ENCODE measurements at regions not wholly inside any gene's neighbourhood (a gene's known extent, or its start where the extent isn't known, plus 50 kb on each side); places are given as distances from the start of the nearest gene placed in this dataset.

DNA sequence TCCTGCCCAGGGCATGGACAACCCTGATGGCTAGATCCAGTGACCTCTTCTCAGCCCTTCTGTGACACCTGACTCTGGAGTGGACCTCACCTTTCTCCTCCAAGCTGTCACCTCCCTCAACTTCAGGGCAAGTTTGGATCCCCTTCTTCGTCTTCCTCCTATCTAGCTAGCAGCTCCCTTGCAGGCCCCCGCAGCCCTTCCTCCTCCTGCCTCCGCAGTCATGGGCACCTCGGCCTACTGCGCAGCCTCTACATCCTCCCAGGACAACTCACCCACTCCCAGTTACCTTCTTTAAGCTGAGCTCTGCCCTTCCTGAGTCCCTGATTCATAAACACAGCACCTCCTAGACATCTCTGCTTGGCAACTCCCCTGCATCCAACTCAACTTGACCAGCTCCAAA lies 61.3 kb upstream of the ID3 start:
- Mint-ChIP-seq H3K27me3 (no peaks in the 10 kb centered on the region), H3K9me3 (peaks cover 3% of the 10 kb centered on the region), H3K4me3 (peak overlapping the region; percentile 38), H3K27ac (peak overlapping the region; percentile 68), H3K36me3 (ENCODE audit: low read depth) (peaks cover 2% of the 10 kb centered on the region), H3K4me1 (ENCODE audit: low read depth) (peaks cover 81% of the 10 kb centered on the region)
- no peak for DNase-seq

GRCh38 chr1:23619299-23620188 lies 60.2 kb upstream of the ID3 start:
- Mint-ChIP-seq H3K27ac (peak overlapping the region; percentile 69), H3K36me3 (ENCODE audit: low read depth) (peaks cover 1% of the 10 kb centered on the region), H3K4me1 (ENCODE audit: low read depth) (peaks cover 87% of the 10 kb centered on the region), H3K9me3 (peaks cover 2% of the 10 kb centered on the region), H3K27me3 (no peaks in the 10 kb centered on the region), H3K4me3 (peak overlapping the region; percentile 65)
- DNase-seq, result peak; percentile 84

DNA sequence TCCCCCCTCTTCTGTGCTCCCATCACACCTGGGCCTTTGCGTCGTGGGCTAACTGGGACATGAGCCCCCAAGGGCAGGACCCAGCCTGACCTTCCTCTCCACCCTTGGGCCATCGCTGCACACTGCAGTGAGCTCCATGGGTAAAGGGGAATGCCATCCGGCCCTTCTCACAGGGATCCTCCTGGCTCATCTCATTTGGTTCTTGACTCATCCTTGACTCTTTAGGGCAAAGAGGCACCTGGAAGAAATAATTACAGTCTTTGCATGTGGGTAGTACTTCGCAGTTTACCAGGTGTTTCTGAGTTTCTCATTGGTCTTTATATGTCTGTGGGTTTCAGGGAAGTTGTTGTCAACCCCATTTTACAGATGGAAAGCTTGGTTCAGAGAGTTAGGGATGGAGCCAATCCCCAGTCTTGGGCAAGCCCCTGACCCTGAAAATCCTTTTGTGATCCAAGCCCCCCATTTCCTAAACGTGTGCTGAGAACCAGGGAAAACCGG lies 59.3 kb upstream of the ID3 start:
- Mint-ChIP-seq H3K4me1 (ENCODE audit: low read depth) (peaks cover 87% of the 10 kb centered on the region), H3K27me3 (no peaks in the 10 kb centered on the region), H3K9me3 (no peaks in the 10 kb centered on the region), H3K27ac (peak overlapping the region; percentile 44), H3K4me3 (peak overlapping the region; percentile 65), H3K36me3 (ENCODE audit: low read depth) (no peaks in the 10 kb centered on the region)
- no peak for DNase-seq

GRCh38 chr1:23617084-23617521 lies 57.8 kb upstream of the ID3 start:
- no peak for DNase-seq
- Mint-ChIP-seq H3K4me3 (no peak overlapping the region), H3K27ac (peak overlapping the region; percentile 67), H3K9me3 (no peaks in the 10 kb centered on the region), H3K4me1 (ENCODE audit: low read depth) (peaks cover 91% of the 10 kb centered on the region), H3K27me3 (no peaks in the 10 kb centered on the region), H3K36me3 (ENCODE audit: low read depth) (no peaks in the 10 kb centered on the region)

GRCh38 chr1:23616292-23616824 lies 57.1 kb upstream of the ID3 start:
- no peaks in the 10 kb centered on the region for H3K9me3 Mint-ChIP-seq
- no peak for DNase-seq
- H3K27me3 Mint-ChIP-seq, result no peaks in the 10 kb centered on the region
- H3K4me1 Mint-ChIP-seq (ENCODE audit: low read depth), result peaks cover 92% of the 10 kb centered on the region
- no peak overlapping the region for H3K4me3 Mint-ChIP-seq
- H3K36me3 Mint-ChIP-seq (ENCODE audit: low read depth), result no peaks in the 10 kb centered on the region
- no peak overlapping the region for H3K27ac Mint-ChIP-seq

DNA sequence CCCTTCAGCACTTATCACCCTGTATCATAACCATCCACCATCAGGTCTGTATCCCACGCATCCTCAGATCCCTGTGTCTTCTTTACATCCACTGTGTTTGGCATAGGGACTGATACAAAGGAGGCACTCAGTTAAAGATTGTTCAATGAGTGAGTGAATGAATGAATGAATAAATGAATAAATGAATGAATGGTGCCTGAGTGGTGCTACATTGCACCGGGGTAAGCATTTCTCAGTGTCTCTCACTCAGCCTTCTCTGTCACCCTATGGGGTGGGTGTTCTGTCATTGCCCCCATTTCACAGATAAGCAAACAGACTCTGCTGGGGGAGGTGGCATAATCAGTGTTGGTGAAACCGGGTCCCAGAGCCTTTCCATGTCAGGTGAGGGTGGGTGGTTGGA lies 56.6 kb upstream of the ID3 start:
- Mint-ChIP-seq H3K27me3 (no peaks in the 10 kb centered on the region), H3K9me3 (no peaks in the 10 kb centered on the region), H3K4me3 (no peak overlapping the region), H3K36me3 (ENCODE audit: low read depth) (no peaks in the 10 kb centered on the region), H3K4me1 (ENCODE audit: low read depth) (peaks cover 88% of the 10 kb centered on the region), H3K27ac (no peak overlapping the region)
- DNase-seq, result no peak

DNA sequence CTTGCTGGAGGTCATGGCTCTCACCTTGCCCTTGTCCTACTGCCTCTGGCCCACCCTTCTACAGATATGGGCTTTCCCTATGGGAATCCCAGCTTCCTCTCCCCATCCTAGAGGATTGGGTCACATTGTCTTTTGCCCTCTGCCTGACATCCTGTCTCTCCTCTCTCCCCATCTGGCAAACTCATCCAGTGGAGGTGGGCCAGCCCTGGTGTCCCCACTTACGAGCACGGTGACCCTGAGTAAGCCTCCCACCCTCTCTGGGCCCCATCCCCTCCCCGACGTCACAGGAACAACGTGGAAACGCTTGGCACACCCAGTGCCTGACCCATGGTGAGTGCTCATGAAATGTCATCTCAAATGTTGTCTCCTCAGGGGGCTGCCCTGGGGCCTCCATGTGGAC lies 56.1 kb upstream of the ID3 start:
- Mint-ChIP-seq H3K9me3 (no peaks in the 10 kb centered on the region), H3K4me3 (no peak overlapping the region), H3K27ac (no peak overlapping the region), H3K36me3 (ENCODE audit: low read depth) (no peaks in the 10 kb centered on the region), H3K4me1 (ENCODE audit: low read depth) (peaks cover 88% of the 10 kb centered on the region), H3K27me3 (no peaks in the 10 kb centered on the region)
- DNase-seq, result no peak

- Mint-ChIP-seq H3K27ac (peak overlapping the region; percentile 22), H3K9me3 (no peaks in the 10 kb centered on the region), H3K4me3 (no peak overlapping the region), H3K27me3 (no peaks in the 10 kb centered on the region), H3K4me1 (ENCODE audit: low read depth) (peaks cover 79% of the 10 kb centered on the region), H3K36me3 (ENCODE audit: low read depth) (no peaks in the 10 kb centered on the region)
- DNase-seq, result no peak
Observed at GRCh38 chr1:23614032-23614660, 54.8 kb upstream of the ID3 start.

- no peaks in the 10 kb centered on the region for H3K27me3 Mint-ChIP-seq
- no peaks in the 10 kb centered on the region for H3K9me3 Mint-ChIP-seq
- peaks cover 76% of the 10 kb centered on the region for H3K4me1 Mint-ChIP-seq (ENCODE audit: low read depth)
- H3K36me3 Mint-ChIP-seq (ENCODE audit: low read depth), result no peaks in the 10 kb centered on the region
- H3K27ac Mint-ChIP-seq, result peak overlapping the region; percentile 87
- peak; percentile 65 for DNase-seq
- H3K4me3 Mint-ChIP-seq, result no peak overlapping the region
Observed at GRCh38 chr1:23613191-23614031, 54.1 kb upstream of the ID3 start.

DNA sequence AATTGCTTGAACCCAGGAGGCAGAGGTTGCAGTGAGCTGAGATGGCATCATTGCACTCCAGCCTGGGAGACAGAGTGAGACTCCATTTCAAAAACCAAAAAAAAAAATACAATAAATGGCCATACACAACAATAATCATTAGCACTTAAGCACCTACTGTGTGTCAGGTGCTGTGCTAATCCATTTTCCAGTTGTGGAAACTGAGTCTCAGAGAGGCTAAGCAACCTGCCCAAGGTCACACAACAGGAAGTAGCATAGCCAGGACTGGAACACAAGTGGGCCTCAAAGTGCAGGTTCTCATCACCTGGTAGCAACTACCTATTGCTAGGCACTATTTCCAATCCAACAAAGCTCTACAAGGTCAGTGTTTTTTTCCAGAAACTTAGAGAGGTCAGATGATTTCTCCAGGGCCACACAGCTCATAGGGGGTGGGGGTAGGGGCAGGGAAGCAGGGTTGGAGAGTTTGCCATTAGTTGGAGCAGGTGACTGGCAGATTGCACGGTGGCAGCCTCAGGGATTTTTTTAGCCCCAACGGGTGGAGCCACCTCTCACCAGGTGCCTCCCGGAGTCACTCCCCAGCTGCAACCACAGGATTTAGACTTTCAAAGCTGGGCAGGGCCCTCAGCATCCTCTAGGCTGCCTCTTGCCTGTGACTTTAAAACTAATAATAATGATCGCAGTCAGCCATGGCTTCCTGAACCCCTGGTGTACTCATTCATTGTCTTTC lies 52.5 kb upstream of the ID3 start:
- DNase-seq, result no peak
- Mint-ChIP-seq H3K27me3 (no peaks in the 10 kb centered on the region), H3K4me3 (no peak overlapping the region), H3K27ac (peak overlapping the region; percentile 87), H3K36me3 (ENCODE audit: low read depth) (no peaks in the 10 kb centered on the region), H3K4me1 (ENCODE audit: low read depth) (peaks cover 74% of the 10 kb centered on the region), H3K9me3 (no peaks in the 10 kb centered on the region)

GRCh38 chr1:23610677-23611076 lies 51.4 kb upstream of the ID3 start:
- H3K4me1 Mint-ChIP-seq (ENCODE audit: low read depth), result peaks cover 71% of the 10 kb centered on the region
- no peak overlapping the region for H3K27ac Mint-ChIP-seq
- H3K27me3 Mint-ChIP-seq, result no peaks in the 10 kb centered on the region
- H3K9me3 Mint-ChIP-seq, result no peaks in the 10 kb centered on the region
- no peak overlapping the region for H3K4me3 Mint-ChIP-seq
- H3K36me3 Mint-ChIP-seq (ENCODE audit: low read depth), result no peaks in the 10 kb centered on the region
- DNase-seq, result no peak

- peaks cover 66% of the 10 kb centered on the region for H3K4me1 Mint-ChIP-seq (ENCODE audit: low read depth)
- no peaks in the 10 kb centered on the region for H3K9me3 Mint-ChIP-seq
- no peak for DNase-seq
- no peak overlapping the region for H3K4me3 Mint-ChIP-seq
- no peak overlapping the region for H3K27ac Mint-ChIP-seq
- no peaks in the 10 kb centered on the region for H3K27me3 Mint-ChIP-seq
- H3K36me3 Mint-ChIP-seq (ENCODE audit: low read depth), result no peaks in the 10 kb centered on the region
Observed at GRCh38 chr1:23609971-23610370, 50.7 kb upstream of the ID3 start.

Measured in activated T-cell treated with anti-CD3 and anti-CD28 coated beads, Interleukin-2, amount 50 U/mL, for 24 hours (primary cell).